ENCODE measurements at regions not wholly inside any gene's neighbourhood (a gene's known extent, or its start where the extent isn't known, plus 50 kb on each side); places are given as distances from the start of the nearest gene placed in this dataset.

- no peak for TF ChIP-seq CREB1 (IDR thresholded peaks at IDR 0.05; ENCODE audit: low read depth)
- TF ChIP-seq TCF12 (IDR thresholded peaks at IDR 0.05; ENCODE audit: low read depth), result no peak
- TF ChIP-seq RAD21 (IDR thresholded peaks at IDR 0.05; ENCODE audit: low read depth), result no peak
- TF ChIP-seq TEAD4 (IDR thresholded peaks at IDR 0.05), result no peak
- TF ChIP-seq FOXM1 (IDR thresholded peaks at IDR 0.05; ENCODE audit: borderline replicate concordance, low read depth), result no peak
- no peak for TF ChIP-seq EGR1 (IDR thresholded peaks at IDR 0.05)
These were observed 205.7 kb upstream of the HMGA2 start for GRCh38 chr12:65618588-65618987.

GRCh38 chr12:65619018-65619417 lies 205.3 kb upstream of the HMGA2 start:
- TF ChIP-seq TEAD4 (IDR thresholded peaks at IDR 0.05) (no peak), USF1 (IDR thresholded peaks at IDR 0.05) (no peak), EP300 (IDR thresholded peaks at IDR 0.05; ENCODE audit: borderline replicate concordance) (no peak), EGR1 (IDR thresholded peaks at IDR 0.05) (no peak), CEBPB (IDR thresholded peaks at IDR 0.05) (no peak), NFIC (IDR thresholded peaks at IDR 0.05) (no peak), YY1 (IDR thresholded peaks at IDR 0.05; ENCODE audit: low read depth) (no peak), MAX (IDR thresholded peaks at IDR 0.05) (no peak), FOXM1 (IDR thresholded peaks at IDR 0.05; ENCODE audit: borderline replicate concordance, low read depth) (no peak), RAD21 (IDR thresholded peaks at IDR 0.05; ENCODE audit: low read depth) (no peak), TAF1 (IDR thresholded peaks at IDR 0.05; ENCODE audit: low read depth) (no peak), TCF12 (IDR thresholded peaks at IDR 0.05; ENCODE audit: low read depth) (no peak), ZBTB7A (IDR thresholded peaks at IDR 0.05; ENCODE audit: low read depth) (no peak), CREB1 (IDR thresholded peaks at IDR 0.05; ENCODE audit: low read depth) (no peak)

- no peak for TF ChIP-seq USF1 (IDR thresholded peaks at IDR 0.05)
- TF ChIP-seq TEAD4 (IDR thresholded peaks at IDR 0.05), result no peak
- TF ChIP-seq YY1 (IDR thresholded peaks at IDR 0.05; ENCODE audit: low read depth), result no peak
- TF ChIP-seq CREB1 (IDR thresholded peaks at IDR 0.05; ENCODE audit: low read depth), result no peak
- TF ChIP-seq FOXM1 (IDR thresholded peaks at IDR 0.05; ENCODE audit: borderline replicate concordance, low read depth), result no peak
- TF ChIP-seq NFIC (IDR thresholded peaks at IDR 0.05), result no peak
- no peak for TF ChIP-seq CEBPB (IDR thresholded peaks at IDR 0.05)
- TF ChIP-seq EP300 (IDR thresholded peaks at IDR 0.05; ENCODE audit: borderline replicate concordance), result no peak
- TF ChIP-seq RAD21 (IDR thresholded peaks at IDR 0.05; ENCODE audit: low read depth), result no peak
- no peak for TF ChIP-seq REST (IDR thresholded peaks at IDR 0.05; ENCODE audit: low read depth)
- TF ChIP-seq ZBTB7A (IDR thresholded peaks at IDR 0.05; ENCODE audit: low read depth), result no peak
- no peak for TF ChIP-seq TAF1 (IDR thresholded peaks at IDR 0.05; ENCODE audit: low read depth)
- no peak for TF ChIP-seq EGR1 (IDR thresholded peaks at IDR 0.05)
- TF ChIP-seq TCF12 (IDR thresholded peaks at IDR 0.05; ENCODE audit: low read depth), result no peak
- TF ChIP-seq MAX (IDR thresholded peaks at IDR 0.05), result no peak
These were observed 204.2 kb upstream of the HMGA2 start for GRCh38 chr12:65620046-65620445.

GRCh38 chr12:65622056-65622455 lies 202.2 kb upstream of the HMGA2 start:
- TF ChIP-seq YY1 (IDR thresholded peaks at IDR 0.05; ENCODE audit: low read depth), result no peak
- TF ChIP-seq TEAD4 (IDR thresholded peaks at IDR 0.05), result no peak
- no peak for TF ChIP-seq NFIC (IDR thresholded peaks at IDR 0.05)
- TF ChIP-seq REST (IDR thresholded peaks at IDR 0.05; ENCODE audit: low read depth), result no peak
- no peak for TF ChIP-seq CREB1 (IDR thresholded peaks at IDR 0.05; ENCODE audit: low read depth)
- TF ChIP-seq USF1 (IDR thresholded peaks at IDR 0.05), result peak; percentile 71
- TF ChIP-seq MAX (IDR thresholded peaks at IDR 0.05), result no peak

- no peak for TF ChIP-seq TAF1 (IDR thresholded peaks at IDR 0.05; ENCODE audit: low read depth)
- TF ChIP-seq EP300 (IDR thresholded peaks at IDR 0.05; ENCODE audit: borderline replicate concordance), result no peak
- TF ChIP-seq TEAD4 (IDR thresholded peaks at IDR 0.05), result no peak
- no peak for TF ChIP-seq CEBPB (IDR thresholded peaks at IDR 0.05)
- TF ChIP-seq USF1 (IDR thresholded peaks at IDR 0.05), result no peak
- TF ChIP-seq NFIC (IDR thresholded peaks at IDR 0.05), result no peak
- TF ChIP-seq RAD21 (IDR thresholded peaks at IDR 0.05; ENCODE audit: low read depth), result no peak
These were observed 200.8 kb upstream of the HMGA2 start for GRCh38 chr12:65623507-65623906.

Measured in Ishikawa (cell line).